ENCODE measurements at regions not wholly inside any gene's neighbourhood (a gene's known extent, or its start where the extent isn't known, plus 50 kb on each side); places are given as distances from the start of the nearest gene placed in this dataset.

- no peak for DNase-seq
Measured at GRCh38 chr11:64501500-64502427, 54.0 kb upstream of the SLC22A11 start.

GRCh38 chr11:64502634-64503033 is 53.1 kb upstream of the SLC22A11 start:
- no peak for DNase-seq

DNA sequence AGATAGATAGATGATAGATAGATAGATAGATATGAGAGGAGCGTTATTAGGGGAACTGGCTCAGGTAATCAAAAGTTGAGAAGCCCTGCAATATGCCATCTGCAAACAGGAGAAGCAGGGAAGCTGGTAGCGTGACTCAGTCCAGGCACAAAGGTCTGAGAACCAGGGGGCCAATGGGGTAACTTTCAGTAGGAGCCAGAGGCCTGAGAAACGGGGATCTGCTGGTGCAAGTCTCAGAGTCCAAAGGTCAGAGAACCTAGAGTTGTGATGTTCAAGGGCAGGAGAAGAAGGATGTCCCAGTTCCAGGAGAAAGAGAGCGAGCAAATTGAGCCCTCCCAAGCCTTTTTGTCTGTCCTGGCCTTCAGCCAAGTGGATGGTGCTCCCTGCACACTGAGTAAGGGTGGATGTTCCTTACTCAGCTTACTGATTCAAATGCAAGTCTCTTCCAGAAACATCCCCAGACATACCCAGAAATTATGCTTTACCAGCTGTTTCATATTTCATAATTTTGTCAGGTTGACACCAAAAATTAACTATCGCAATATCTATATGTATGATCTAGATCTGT is 52.5 kb upstream of the SLC22A11 start:
- DNase-seq = no peak

DNA sequence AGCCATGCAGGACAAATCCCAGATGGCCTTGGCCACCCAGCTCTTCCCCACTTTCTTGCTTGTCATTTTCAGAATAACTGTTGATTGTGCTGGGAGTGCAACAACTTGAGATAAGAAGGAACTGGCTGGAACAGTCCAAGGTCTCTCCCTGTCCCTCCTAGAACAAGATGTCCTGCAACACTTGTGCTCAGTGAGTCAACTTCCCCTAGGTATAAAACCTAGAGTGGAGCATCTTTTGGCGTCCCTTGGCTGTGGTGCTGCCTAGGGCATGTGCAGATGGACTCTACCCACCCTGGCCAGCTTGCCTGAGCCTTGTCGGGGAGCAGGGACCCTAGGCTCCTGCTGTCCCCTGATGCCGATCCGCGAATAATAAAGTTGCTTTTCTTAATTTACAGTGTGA is 50.7 kb upstream of the SLC22A11 start:
- DNase-seq = no peak

Measured in SHP77 treated with DMSO at 0.1 percent for 48 hours (cell line).